DND-41 (cell line): ENCODE measurements at regions not wholly inside any gene's neighbourhood (a gene's known extent, or its start where the extent isn't known, plus 50 kb on each side); places are given as distances from the start of the nearest gene placed in this dataset.

Experiments used
- ATAC-seq: fragments of 200-7000 bp; cut with Tn5 transposase; 3 replicates; pipeline ENCODE4 v1.9.1; 2021; ENCODE audit warnings: low read depth; ENCODE audit not compliant: insufficient read depth
- DNase-seq: peaks from one replicate; pipeline ENCODE4 v3.0.0-alpha.2; 2020
- H2AFZ ChIP-seq: 2 replicates; pipeline ENCODE4 v1.6.0; 2012; ENCODE audit warnings: low read depth, low read length
- H3K27ac ChIP-seq: 2 replicates; pipeline ENCODE4 v1.5.1; 2012; ENCODE audit warnings: low read length, inconsistent platforms
- H3K27me3 ChIP-seq: fragments of 200-600 bp; sonication (generic); 2 replicates; pipeline ENCODE4 v1.6.0; 2012; ENCODE audit warnings: low read length, mild to moderate bottlenecking, inconsistent platforms; ENCODE audit not compliant: insufficient read depth, poor library complexity
- H3K36me3 ChIP-seq: 2 replicates; pipeline ENCODE4 v1.5.1; 2012; ENCODE audit warnings: low read length, inconsistent platforms; ENCODE audit not compliant: insufficient read depth
- H3K4me1 ChIP-seq: 2 replicates; pipeline ENCODE4 v1.5.1; 2012; ENCODE audit warnings: mild to moderate bottlenecking, low read length; ENCODE audit not compliant: insufficient read depth
- H3K4me2 ChIP-seq: 2 replicates; pipeline ENCODE4 v1.6.0; 2012; ENCODE audit warnings: mild to moderate bottlenecking, moderate library complexity, low read length, inconsistent platforms; ENCODE audit not compliant: insufficient read depth
- H3K4me3 ChIP-seq, 2 experiments: fragments of 200-600 bp in 1 of 2; shearing (Covaris generic) in 1 of 2; 2 replicates each; pipeline ENCODE4 v1.5.1; 2012 to 2016; ENCODE audit warnings: inconsistent platforms in 2 of 2, low read length in 2 of 2, mild to moderate bottlenecking in 2 of 2, low read depth in 1 of 2, moderate library complexity in 1 of 2
- H3K79me2 ChIP-seq: 2 replicates; pipeline ENCODE4 v1.6.0; 2012; ENCODE audit warnings: low read length, inconsistent platforms; ENCODE audit not compliant: insufficient read depth
- H3K9ac ChIP-seq: 2 replicates; pipeline ENCODE4 v1.6.0; 2012; ENCODE audit warnings: low read depth, mild to moderate bottlenecking, inconsistent platforms, low read length, moderate library complexity
- H3K9me3 ChIP-seq: 2 replicates; pipeline ENCODE4 v1.5.1; 2012; ENCODE audit warnings: low read length, moderate library complexity, mild to moderate bottlenecking, inconsistent platforms; ENCODE audit not compliant: insufficient read depth, severe bottlenecking
- H4K20me1 ChIP-seq: 2 replicates; pipeline ENCODE4 v1.6.0; 2012; ENCODE audit warnings: low read length; ENCODE audit not compliant: insufficient read depth
- CTCF ChIP-seq: IDR thresholded peaks from 2 replicates; pipeline ENCODE4 v1.5.1; 2012; ENCODE audit warnings: borderline replicate concordance, low read length, moderate library complexity, mild to moderate bottlenecking; ENCODE audit not compliant: poor library complexity, severe bottlenecking; ENCODE audit errors: extremely low read depth
- EZH2 ChIP-seq: IDR thresholded peaks from 3 replicates; pipeline ENCODE4 v1.6.1; 2012; ENCODE audit warnings: borderline replicate concordance, low read depth, mild to moderate bottlenecking, moderate library complexity, low read length, inconsistent platforms; ENCODE audit not compliant: severe bottlenecking

DNA sequence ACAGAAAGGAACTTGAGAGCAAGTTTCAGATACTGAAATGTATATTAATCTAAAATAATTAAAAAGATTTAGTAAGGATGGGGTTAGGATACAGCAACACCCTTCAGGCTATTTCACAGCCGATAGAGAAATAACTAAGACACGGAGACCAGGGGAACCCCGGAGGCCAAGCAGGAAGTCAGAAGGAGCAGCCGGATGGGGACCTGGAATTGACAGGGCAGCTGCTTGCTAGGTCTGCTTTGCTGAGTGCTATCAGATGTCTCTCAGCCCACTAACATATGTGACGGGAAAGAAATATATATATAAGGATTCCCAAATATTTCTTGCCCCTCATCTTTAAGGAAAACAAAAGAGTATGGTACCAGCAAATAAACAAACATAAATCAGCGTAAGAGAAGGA, 154.1 kb upstream of the CDH5 start:
- no peak for DNase-seq
- no peaks in the 10 kb centered on the region for H3K4me1 ChIP-seq
- no peak for TF ChIP-seq CTCF
- no peak for TF ChIP-seq EZH2
- H3K36me3 ChIP-seq: no peaks in the 10 kb centered on the region
- no peak overlapping the region for H3K27ac ChIP-seq
- H3K4me3 ChIP-seq: no peak overlapping the region
- H3K4me2 ChIP-seq: no peak overlapping the region
- no peaks in the 10 kb centered on the region for H4K20me1 ChIP-seq
- no peak for ATAC-seq
- no peaks in the 10 kb centered on the region for H3K9me3 ChIP-seq
- no peaks in the 10 kb centered on the region for H3K79me2 ChIP-seq
- no peak overlapping the region for H2AFZ ChIP-seq
- H3K9ac ChIP-seq: no peak overlapping the region
- H3K27me3 ChIP-seq: no peaks in the 10 kb centered on the region

DNA sequence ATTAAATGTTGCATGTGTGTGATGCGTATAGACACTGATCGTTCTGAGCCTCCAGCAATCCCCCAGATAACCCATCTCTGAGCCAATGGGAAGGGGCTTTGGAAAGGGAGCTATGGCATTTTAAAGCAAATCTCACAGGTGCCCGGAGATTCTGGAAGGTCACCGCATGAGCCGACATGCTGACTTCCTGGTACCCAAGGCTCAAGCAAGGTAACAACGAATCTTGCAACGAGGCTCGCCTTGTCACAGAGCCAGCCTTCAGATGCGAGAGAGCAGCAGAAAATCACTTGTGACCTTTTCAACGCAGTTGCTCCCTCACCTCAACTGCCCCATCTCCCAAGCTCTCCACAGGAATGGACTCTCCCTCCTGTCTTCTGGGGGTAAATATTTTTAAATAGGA, 154.8 kb upstream of the CDH5 start:
- H3K9ac ChIP-seq: no peak overlapping the region
- H4K20me1 ChIP-seq: no peaks in the 10 kb centered on the region
- H2AFZ ChIP-seq: no peak overlapping the region
- H3K27ac ChIP-seq: no peak overlapping the region
- H3K4me2 ChIP-seq: no peak overlapping the region
- no peaks in the 10 kb centered on the region for H3K79me2 ChIP-seq
- H3K9me3 ChIP-seq: no peaks in the 10 kb centered on the region
- no peak overlapping the region for H3K4me3 ChIP-seq
- TF ChIP-seq EZH2 (no peak), CTCF (no peak)
- H3K27me3 ChIP-seq: no peaks in the 10 kb centered on the region
- no peaks in the 10 kb centered on the region for H3K36me3 ChIP-seq
- no peaks in the 10 kb centered on the region for H3K4me1 ChIP-seq
- DNase-seq (no peak), ATAC-seq (no peak)

GRCh38 chr16:66207883-66208265, 158.6 kb upstream of the CDH5 start:
- no peak for DNase-seq
- H3K79me2 ChIP-seq: no peaks in the 10 kb centered on the region
- H3K9me3 ChIP-seq: no peaks in the 10 kb centered on the region
- H3K4me3 ChIP-seq: no peak overlapping the region
- no peaks in the 10 kb centered on the region for H4K20me1 ChIP-seq
- H3K27ac ChIP-seq: no peak overlapping the region
- no peak for ATAC-seq
- H2AFZ ChIP-seq: no peak overlapping the region
- no peak overlapping the region for H3K9ac ChIP-seq
- no peaks in the 10 kb centered on the region for H3K4me1 ChIP-seq
- H3K36me3 ChIP-seq: no peaks in the 10 kb centered on the region
- H3K27me3 ChIP-seq: no peaks in the 10 kb centered on the region
- no peak overlapping the region for H3K4me2 ChIP-seq
- TF ChIP-seq CTCF: no peak
- TF ChIP-seq EZH2: no peak

- H3K9ac ChIP-seq: no peak overlapping the region
- no peaks in the 10 kb centered on the region for H3K9me3 ChIP-seq
- no peaks in the 10 kb centered on the region for H4K20me1 ChIP-seq
- H3K4me3 ChIP-seq: no peak overlapping the region
- TF ChIP-seq EZH2 (no peak), CTCF (no peak)
- no peak overlapping the region for H2AFZ ChIP-seq
- no peaks in the 10 kb centered on the region for H3K79me2 ChIP-seq
- no peak overlapping the region for H3K4me2 ChIP-seq
- no peaks in the 10 kb centered on the region for H3K4me1 ChIP-seq
- DNase-seq: no peak
- no peak overlapping the region for H3K27ac ChIP-seq
- H3K36me3 ChIP-seq: no peaks in the 10 kb centered on the region
- no peak for ATAC-seq
- H3K27me3 ChIP-seq: no peaks in the 10 kb centered on the region
These were observed 159.2 kb upstream of the CDH5 start for GRCh38 chr16:66207139-66207882.
